Adrenal gland (tissue), 9 donors: ENCODE measurements at regions not wholly inside any gene's neighbourhood (a gene's known extent, or its start where the extent isn't known, plus 50 kb on each side); places are given as distances from the start of the nearest gene placed in this dataset.
A peak's percentile ranks its signal among the peaks of the same experiment; 100 is the strongest.

Experiments used
- DNase-seq, 7 donors: peaks; one replicate each; pipeline ENCODE4 v3.0.0-alpha.2; 2019 to 2020
- H3K27ac ChIP-seq, 5 donors: fragments of 200-600 bp; sonication (generic) in 4 of 5; 1 replicate in 3 of 5; 2 replicates in 2 of 5; pipeline versions ENCODE4 v1.5.1 to v1.8.0; 2016 to 2020; ENCODE audit warnings: mild to moderate bottlenecking in 1 of 5
- H3K27me3 ChIP-seq: fragments of 200-600 bp; 2 replicates; pipeline ENCODE4 v1.8.0; 2021
- H3K36me3 ChIP-seq, 2 donors: fragments of 200-600 bp; replicated peaks in 1 of 2; 1 replicate in 1 of 2; 2 replicates in 1 of 2; pipeline versions ENCODE4 v1.5.1 to v1.8.0; 2018 to 2022
- H3K4me1 ChIP-seq, 2 donors: fragments of 200-600 bp; replicated peaks in 1 of 2; 1 replicate in 1 of 2; 2 replicates in 1 of 2; pipeline versions ENCODE4 v1.5.1 to v1.8.0; 2018 to 2021
- H3K4me3 ChIP-seq, 4 donors: fragments of 200-600 bp; sonication (generic) in 3 of 4; one replicate each; pipeline ENCODE4 v1.5.1; 2016 to 2018
- H3K9me3 ChIP-seq, 3 donors: fragments of 200-600 bp; sonication (generic) in 1 of 3; replicated peaks in 1 of 3; 1 replicate in 2 of 3; 2 replicates in 1 of 3; pipeline versions ENCODE4 v1.5.1 to v1.8.0; 2016 to 2021
- CTCF ChIP-seq, 6 experiments: fragments of 450-650 bp in 4 of 6; fragments of 200-600 bp in 2 of 6; sonication (generic) in 1 of 6; IDR thresholded peaks; 1 replicate in 5 of 6; 2 replicates in 1 of 6; pipeline versions ENCODE4 v1.5.1 to v1.8.0; 2016 to 2021; ENCODE audit warnings: antibody characterized with exemption in 6 of 6, mild to moderate bottlenecking in 2 of 6, moderate library complexity in 1 of 6
- POLR2A ChIP-seq, 2 donors: fragments of 450-650 bp; IDR thresholded peaks; one replicate each; pipeline ENCODE4 v1.6.1; 2017; ENCODE audit warnings: antibody characterized with exemption in 2 of 2, mild to moderate bottlenecking in 2 of 2, moderate library complexity in 1 of 2
- WGBS, 4 donors: extraction: QIAGEN DNeasy Blood & Tissue Kit in 2 of 4; methylation state at CpG; one replicate each; pipeline versions ENCODE4 v1.1.5 to v1.1.7; 2013 to 2017; 5-methylcytosine and 5-hydroxymethylcytosine counted together
- intact Hi-C, 2 donors: fragments of 100-400 bp; cut with DNase I; formaldehyde crosslinking; loops; one replicate each; pipeline versions ENCODE4 v1.14.1 to v1.15.0; 2022 to 2023
- donor health status: healthy with polysubstance abuse.
- donor health status: Bipolar disorder and iron deficiency.
- donor health status: DM: yes; HTN: yes; CAD: no.
- donor health status: DM: no; HTN: no; CAD: no.
- donor health status: DM: no; HTN: no; CAD: no.

GRCh38 chrX:30039768-30040167 lies 175.6 kb upstream of the MAGEB2 start:
- Histone ChIP-seq H3K9me3 (no peaks in the 10 kb centered on the region), H3K27me3 (peaks cover 11% of the 10 kb centered on the region), H3K4me1 (no peaks in the 10 kb centered on the region), H3K27ac (no peak overlapping the region), H3K4me3 (no peak overlapping the region), H3K36me3 (no peaks in the 10 kb centered on the region)
- TF ChIP-seq POLR2A (IDR thresholded peaks at IDR 0.05) (no peak), CTCF (IDR thresholded peaks at IDR 0.05) (no peak)
- intact Hi-C loops = no loop called here
- no peak for DNase-seq
- 60 to 71% (median 66%) methylated on average over 2 of the region's 2 CpGs for WGBS, 4 donors

GRCh38 chrX:30060718-30061117 lies 154.6 kb upstream of the MAGEB2 start:
- WGBS, 4 donors = 42 to 58% (median 51%) methylated on average over 2 of the region's 2 CpGs
- no peaks in the 10 kb centered on the region for H3K4me1 ChIP-seq
- no peak overlapping the region for H3K27ac ChIP-seq
- H3K27me3 ChIP-seq = peaks cover 9% of the 10 kb centered on the region
- H3K36me3 ChIP-seq = no peaks in the 10 kb centered on the region
- H3K9me3 ChIP-seq = no peaks in the 10 kb centered on the region
- TF ChIP-seq POLR2A (IDR thresholded peaks at IDR 0.05) (no peak), CTCF (IDR thresholded peaks at IDR 0.05) (peak in 1 of 6 experiments; percentile 6)
- intact Hi-C loops = no loop called here
- no peak for DNase-seq
- H3K4me3 ChIP-seq = no peak overlapping the region

- H3K4me1 ChIP-seq = no peaks in the 10 kb centered on the region
- no peak overlapping the region for H3K27ac ChIP-seq
- H3K4me3 ChIP-seq = no peak overlapping the region
- WGBS, 4 donors = 49 to 73% (median 55%) methylated on average over 2 of the region's 2 CpGs
- DNase-seq = no peak
- peaks cover 9% of the 10 kb centered on the region for H3K27me3 ChIP-seq
- H3K36me3 ChIP-seq = no peaks in the 10 kb centered on the region
- no peak for TF ChIP-seq CTCF (IDR thresholded peaks at IDR 0.05)
- no peak for TF ChIP-seq POLR2A (IDR thresholded peaks at IDR 0.05)
- intact Hi-C loops = no loop called here
- no peaks in the 10 kb centered on the region for H3K9me3 ChIP-seq
Observed at GRCh38 chrX:30065226-30065625, 150.1 kb upstream of the MAGEB2 start.

GRCh38 chrX:30067677-30068076 lies 147.7 kb upstream of the MAGEB2 start:
- H3K27me3 ChIP-seq = no peaks in the 10 kb centered on the region
- no peak overlapping the region for H3K27ac ChIP-seq
- H3K36me3 ChIP-seq = no peaks in the 10 kb centered on the region
- 54 to 65% methylated on average over 4 of the region's 4 CpGs; no CpG with 5 or more reads in 2 of the 4 donors for WGBS, 4 donors
- H3K4me1 ChIP-seq = no peaks in the 10 kb centered on the region
- DNase-seq = no peak
- TF ChIP-seq POLR2A (IDR thresholded peaks at IDR 0.05) (no peak), CTCF (IDR thresholded peaks at IDR 0.05) (no peak)
- intact Hi-C loops = no loop called here
- H3K4me3 ChIP-seq = no peak overlapping the region
- H3K9me3 ChIP-seq = no peaks in the 10 kb centered on the region
